Choroid plexus epithelial cell (primary cell): ENCODE measurements at regions not wholly inside any gene's neighbourhood (a gene's known extent, or its start where the extent isn't known, plus 50 kb on each side); places are given as distances from the start of the nearest gene placed in this dataset.
A peak's percentile ranks its signal among the peaks of the same experiment; 100 is the strongest.

Experiments used
- DNase-seq: peaks from one replicate; pipeline ENCODE4 v3.0.0-alpha.2; 2010; ENCODE audit warnings: low read depth
- H3K4me3 ChIP-seq: 2 replicates; pipeline ENCODE4 v1.5.1; 2011; ENCODE audit warnings: low read depth, mild to moderate bottlenecking, control low read depth, low read length, moderate library complexity
- CTCF ChIP-seq: conservative IDR thresholded peaks from 2 replicates; pipeline ENCODE4 v1.5.1; 2011; ENCODE audit warnings: low read depth, mild to moderate bottlenecking, control low read depth, inconsistent platforms, low read length, moderate library complexity

- no peak for TF ChIP-seq CTCF
- H3K4me3 ChIP-seq = no peak overlapping the region
- no peak for DNase-seq
Observed at GRCh38 chr7:142383841-142384492, 126.1 kb upstream of the PRSS58 start.

DNA sequence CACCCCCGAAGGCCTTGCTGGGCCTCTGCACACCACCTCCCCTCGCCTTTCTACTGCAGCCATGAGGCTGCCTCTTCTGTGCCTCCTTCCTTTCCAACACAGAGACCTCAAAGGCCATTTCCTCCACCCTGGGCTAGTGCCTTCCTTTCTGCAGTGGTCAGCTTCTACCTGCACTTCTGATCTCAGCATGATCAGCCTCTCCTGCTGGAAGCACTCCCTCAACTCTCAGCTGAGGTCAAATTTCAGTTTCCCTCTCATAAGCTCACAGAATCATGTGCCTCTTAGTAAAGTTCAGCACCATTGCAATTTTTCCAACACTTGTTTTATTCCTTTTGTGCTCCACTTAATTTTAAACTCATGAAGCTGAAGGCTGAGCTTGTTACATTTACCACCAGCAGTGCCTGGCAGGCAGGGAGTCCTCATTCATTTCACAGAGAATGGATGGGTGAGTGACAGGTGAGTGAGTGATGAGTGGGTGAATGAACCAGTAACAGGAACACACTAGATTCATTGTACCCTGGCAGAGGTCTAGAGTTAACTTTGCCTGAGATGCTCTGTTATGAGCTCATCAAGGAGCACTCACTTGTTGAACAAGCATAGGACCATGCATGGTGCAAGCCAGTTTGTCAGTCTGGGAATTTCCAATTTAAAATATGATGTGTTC lies 124.0 kb upstream of the PRSS58 start:
- peak; percentile 20 for DNase-seq
- no peak overlapping the region for H3K4me3 ChIP-seq
- TF ChIP-seq CTCF = no peak

- no peak for TF ChIP-seq CTCF
- no peak for DNase-seq
- no peak overlapping the region for H3K4me3 ChIP-seq
Observed at GRCh38 chr7:142380069-142380468, 122.2 kb upstream of the PRSS58 start.

DNA sequence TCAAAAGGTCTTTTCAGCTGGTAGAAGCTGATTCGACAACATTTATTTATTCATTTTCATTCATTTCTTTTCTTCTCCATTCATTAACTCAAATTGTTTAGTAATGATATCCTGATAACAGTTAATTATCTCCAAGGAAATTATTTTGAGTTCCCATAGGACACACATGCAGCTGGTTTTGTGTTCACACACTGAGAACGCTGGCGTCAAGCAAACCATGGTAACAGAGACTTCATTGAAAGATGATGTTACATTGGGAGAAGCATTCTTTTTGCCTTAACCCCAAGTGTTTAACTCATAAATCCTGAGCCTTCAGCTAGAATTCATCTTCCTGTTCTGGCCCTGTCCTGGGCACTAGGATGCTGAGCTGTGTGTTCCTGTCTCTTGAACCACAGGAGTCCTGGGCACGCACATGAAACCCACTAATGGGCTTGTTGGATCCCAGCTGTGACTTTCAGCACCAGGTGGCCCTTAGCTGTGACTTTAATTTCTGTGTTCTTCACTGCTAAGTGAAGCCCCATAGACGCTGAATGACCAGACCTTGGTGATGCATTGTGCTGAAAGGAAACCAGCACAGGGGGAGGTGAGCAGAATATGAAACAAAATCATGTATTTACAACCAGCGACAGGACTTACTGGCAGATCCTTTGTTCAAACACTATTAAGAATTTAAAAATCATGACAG lies 121.5 kb upstream of the PRSS58 start:
- H3K4me3 ChIP-seq = no peak overlapping the region
- DNase-seq = no peak
- no peak for TF ChIP-seq CTCF

DNA sequence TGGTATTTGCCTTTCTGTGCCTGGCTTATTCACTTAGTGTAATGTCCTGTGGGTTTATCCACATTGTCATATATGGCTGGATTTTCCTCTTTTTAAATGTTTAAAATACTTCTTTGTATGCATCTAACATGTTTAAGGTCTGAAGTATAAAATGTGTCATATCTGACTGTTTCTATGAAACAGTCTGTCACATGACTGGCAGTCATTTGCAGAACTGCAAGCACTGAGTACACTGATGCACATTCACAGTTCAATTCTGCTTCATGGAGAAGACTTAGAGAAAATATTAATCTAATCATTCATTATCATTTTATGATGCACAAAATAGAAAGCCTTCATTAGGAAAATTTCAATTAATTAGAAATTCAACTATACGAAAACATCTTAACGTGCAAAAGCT lies 119.7 kb upstream of the PRSS58 start:
- DNase-seq = no peak
- no peak for TF ChIP-seq CTCF
- H3K4me3 ChIP-seq = no peak overlapping the region

GRCh38 chr7:142376356-142376997 lies 118.6 kb upstream of the PRSS58 start:
- TF ChIP-seq CTCF = no peak
- no peak for DNase-seq
- H3K4me3 ChIP-seq = no peak overlapping the region
